Uterus (tissue), 3 donors: ENCODE measurements at regions not wholly inside any gene's neighbourhood (a gene's known extent, or its start where the extent isn't known, plus 50 kb on each side); places are given as distances from the start of the nearest gene placed in this dataset.

Experiments used
- DNase-seq, 2 donors: peaks; one replicate each; pipeline ENCODE4 v3.0.0-alpha.2; 2019 to 2020
- H3K27ac ChIP-seq, 2 donors: fragments of 200-600 bp; sonication (generic); 1 replicate in 1 of 2; 2 replicates in 1 of 2; pipeline ENCODE4 v1.5.1; 2016 to 2018
- H3K27me3 ChIP-seq, 2 donors: fragments of 200-600 bp; sonication (generic); one replicate each; pipeline ENCODE4 v1.5.1; 2018 to 2019; ENCODE audit warnings: control low read depth in 1 of 2
- H3K36me3 ChIP-seq, 2 donors: fragments of 200-600 bp; sonication (generic); one replicate each; pipeline ENCODE4 v1.5.1; 2019; ENCODE audit warnings: control low read depth in 1 of 2
- H3K4me1 ChIP-seq, 2 donors: fragments of 200-600 bp; sonication (generic); one replicate each; pipeline ENCODE4 v1.5.1; 2018 to 2019; ENCODE audit warnings: control low read depth in 1 of 2
- H3K4me3 ChIP-seq, 2 donors: fragments of 200-600 bp; sonication (generic); 1 replicate in 1 of 2; 2 replicates in 1 of 2; pipeline ENCODE4 v1.5.1; 2018 to 2019; ENCODE audit warnings: mild to moderate bottlenecking in 1 of 2
- H3K9me3 ChIP-seq, 2 donors: fragments of 200-600 bp; sonication (generic); one replicate each; pipeline ENCODE4 v1.5.1; 2019; ENCODE audit warnings: control low read depth in 1 of 2
- CTCF ChIP-seq, 4 experiments: fragments of 200-600 bp in 2 of 4; fragments of 450-650 bp in 2 of 4; sonication (generic) in 2 of 4; IDR thresholded peaks; one replicate each; pipeline ENCODE4 v1.5.1; 2016 to 2019; ENCODE audit warnings: antibody characterized with exemption in 4 of 4, mild to moderate bottlenecking in 2 of 4, moderate library complexity in 1 of 4
- POLR2A ChIP-seq, 2 donors: fragments of 450-650 bp; IDR thresholded peaks; one replicate each; pipeline ENCODE4 v1.6.1; 2016; ENCODE audit warnings: antibody characterized with exemption in 2 of 2, mild to moderate bottlenecking in 1 of 2, moderate library complexity in 1 of 2
- intact Hi-C: fragments of 100-400 bp; cut with DNase I; formaldehyde crosslinking; loops from one replicate; pipeline ENCODE4 v1.15.1; 2023; ENCODE audit warnings: low total_unique reads
- donor health status: DM: yes; HTN: yes; CAD: no.

- TF ChIP-seq CTCF (IDR thresholded peaks at IDR 0.05) = no peak
- no peak for TF ChIP-seq POLR2A (IDR thresholded peaks at IDR 0.05)
- Histone ChIP-seq H3K27me3 (no peaks in the 10 kb centered on the region), H3K9me3 (no peaks in the 10 kb centered on the region), H3K4me3 (no peak overlapping the region), H3K36me3 (no peaks in the 10 kb centered on the region), H3K27ac (no peak overlapping the region), H3K4me1 (no peaks in the 10 kb centered on the region)
- intact Hi-C loops = no loop called here
- no peak for DNase-seq
These were observed 216.3 kb downstream of the TMX3 start for GRCh38 chr18:68498636-68499035.

GRCh38 chr18:68498185-68498584, 216.7 kb downstream of the TMX3 start:
- no peak for TF ChIP-seq CTCF (IDR thresholded peaks at IDR 0.05)
- no peak for TF ChIP-seq POLR2A (IDR thresholded peaks at IDR 0.05)
- no peaks in the 10 kb centered on the region for H3K27me3 ChIP-seq
- DNase-seq = no peak
- intact Hi-C loops = no loop called here
- no peaks in the 10 kb centered on the region for H3K9me3 ChIP-seq
- H3K27ac ChIP-seq = no peak overlapping the region
- no peaks in the 10 kb centered on the region for H3K4me1 ChIP-seq
- H3K4me3 ChIP-seq = no peak overlapping the region
- no peaks in the 10 kb centered on the region for H3K36me3 ChIP-seq

GRCh38 chr18:68494802-68495581, 219.9 kb downstream of the TMX3 start:
- H3K9me3 ChIP-seq = no peaks in the 10 kb centered on the region
- intact Hi-C loops = no loop called here
- no peaks in the 10 kb centered on the region for H3K36me3 ChIP-seq
- no peaks in the 10 kb centered on the region for H3K27me3 ChIP-seq
- TF ChIP-seq POLR2A (IDR thresholded peaks at IDR 0.05) = no peak
- no peak for TF ChIP-seq CTCF (IDR thresholded peaks at IDR 0.05)
- DNase-seq = peak in 1 of 2 donors; percentile 13
- no peak overlapping the region for H3K27ac ChIP-seq
- H3K4me1 ChIP-seq = no peaks in the 10 kb centered on the region
- H3K4me3 ChIP-seq = no peak overlapping the region

- intact Hi-C loops = no loop called here
- TF ChIP-seq CTCF (IDR thresholded peaks at IDR 0.05) (no peak), POLR2A (IDR thresholded peaks at IDR 0.05) (no peak)
- no peak for DNase-seq
These were observed 225.7 kb downstream of the TMX3 start for GRCh38 chr18:68489013-68489792.

GRCh38 chr18:68484241-68484640, 230.7 kb downstream of the TMX3 start:
- no peak for DNase-seq
- Histone ChIP-seq H3K27ac (no peak overlapping the region), H3K27me3 (no peaks in the 10 kb centered on the region), H3K4me3 (no peak overlapping the region), H3K36me3 (no peaks in the 10 kb centered on the region), H3K9me3 (no peaks in the 10 kb centered on the region), H3K4me1 (no peaks in the 10 kb centered on the region)
- intact Hi-C loops = no loop called here
- TF ChIP-seq POLR2A (IDR thresholded peaks at IDR 0.05) (no peak), CTCF (IDR thresholded peaks at IDR 0.05) (no peak)

More at GRCh38 chr18:68489013-68489792, 225.7 kb downstream of the TMX3 start:
- Histone ChIP-seq H3K4me1 (no peaks in the 10 kb centered on the region), H3K27ac (no peak overlapping the region), H3K27me3 (no peaks in the 10 kb centered on the region), H3K4me3 (no peak overlapping the region), H3K36me3 (no peaks in the 10 kb centered on the region), H3K9me3 (no peaks in the 10 kb centered on the region)
